ENCODE measurements at regions not wholly inside any gene's neighbourhood (a gene's known extent, or its start where the extent isn't known, plus 50 kb on each side); places are given as distances from the start of the nearest gene placed in this dataset.

DNA sequence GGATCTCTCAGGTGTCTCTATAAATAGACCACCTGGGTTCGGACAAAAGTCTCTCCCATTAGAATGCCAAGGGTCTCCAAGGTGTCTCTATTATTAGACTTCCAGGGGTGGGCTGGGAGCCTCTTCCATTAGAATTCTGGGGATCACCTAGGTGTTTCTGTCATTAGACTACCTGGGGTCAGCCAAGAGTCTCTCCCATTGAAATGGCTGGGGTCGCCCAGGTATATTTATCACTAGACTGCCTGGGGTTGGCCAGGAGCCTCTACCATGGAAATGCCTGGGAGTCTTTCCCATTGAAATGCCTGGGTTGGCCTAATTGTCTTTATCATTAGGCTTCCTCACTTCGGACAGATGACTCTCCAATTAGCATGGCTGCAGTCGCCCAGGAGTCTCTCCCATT lies 1565.5 kb downstream of the UQCRFS1 start:
- Histone ChIP-seq H3K9me3 (no peaks in the 10 kb centered on the region), H3K27ac (no peak overlapping the region), H3K4me1 (no peaks in the 10 kb centered on the region), H3K27me3 (ENCODE audit: insufficient read depth in 3 of 3, low read length in 2 of 3) (no peaks in the 10 kb centered on the region), H3K36me3 (ENCODE audit: insufficient read depth in 1 of 2, low read depth in 1 of 2) (no peaks in the 10 kb centered on the region), H3K4me3 (no peak overlapping the region)
- intact Hi-C loops (cut with DNase I) = no loop called here
- WGBS, 3 donors = 72 to 79% (median 76%) methylated on average over 4 of the region's 4 CpGs
- ATAC-seq (no peak), DNase-seq (no peak)
- TF ChIP-seq, protein P1, sequence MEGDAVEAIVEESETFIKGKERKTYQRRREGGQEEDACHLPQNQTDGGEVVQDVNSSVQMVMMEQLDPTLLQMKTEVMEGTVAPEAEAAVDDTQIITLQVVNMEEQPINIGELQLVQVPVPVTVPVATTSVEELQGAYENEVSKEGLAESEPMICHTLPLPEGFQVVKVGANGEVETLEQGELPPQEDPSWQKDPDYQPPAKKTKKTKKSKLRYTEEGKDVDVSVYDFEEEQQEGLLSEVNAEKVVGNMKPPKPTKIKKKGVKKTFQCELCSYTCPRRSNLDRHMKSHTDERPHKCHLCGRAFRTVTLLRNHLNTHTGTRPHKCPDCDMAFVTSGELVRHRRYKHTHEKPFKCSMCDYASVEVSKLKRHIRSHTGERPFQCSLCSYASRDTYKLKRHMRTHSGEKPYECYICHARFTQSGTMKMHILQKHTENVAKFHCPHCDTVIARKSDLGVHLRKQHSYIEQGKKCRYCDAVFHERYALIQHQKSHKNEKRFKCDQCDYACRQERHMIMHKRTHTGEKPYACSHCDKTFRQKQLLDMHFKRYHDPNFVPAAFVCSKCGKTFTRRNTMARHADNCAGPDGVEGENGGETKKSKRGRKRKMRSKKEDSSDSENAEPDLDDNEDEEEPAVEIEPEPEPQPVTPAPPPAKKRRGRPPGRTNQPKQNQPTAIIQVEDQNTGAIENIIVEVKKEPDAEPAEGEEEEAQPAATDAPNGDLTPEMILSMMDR (IDR thresholded peaks at IDR 0.05) = no peak

DNA sequence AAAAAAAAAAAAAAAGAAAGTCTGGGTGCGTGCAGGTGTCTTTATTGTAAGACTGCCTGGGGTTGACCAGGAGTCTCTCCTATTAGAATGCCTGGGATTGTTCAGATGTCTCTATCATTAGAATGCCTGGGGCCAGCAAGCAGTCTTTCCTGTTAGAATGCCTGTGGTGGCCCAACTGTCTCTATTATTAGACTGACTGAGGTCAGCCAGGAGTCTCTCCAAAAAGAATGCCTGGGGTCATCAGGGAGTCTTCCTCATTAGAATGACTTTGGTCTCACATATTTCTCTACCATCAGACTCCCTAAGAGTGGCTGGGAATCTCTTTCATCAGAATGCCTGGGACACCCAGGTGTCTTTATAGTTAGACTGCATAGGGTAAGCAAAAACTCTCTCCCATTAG lies 1577.5 kb downstream of the UQCRFS1 start:
- WGBS, 3 donors = 86 to 100% (median 91%) methylated on average over 1 of the region's 1 CpG
- Histone ChIP-seq H3K4me1 (no peaks in the 10 kb centered on the region), H3K9me3 (peaks cover 21% of the 10 kb centered on the region), H3K27me3 (ENCODE audit: insufficient read depth in 3 of 3, low read length in 2 of 3) (no peaks in the 10 kb centered on the region), H3K36me3 (ENCODE audit: insufficient read depth in 1 of 2, low read depth in 1 of 2) (no peaks in the 10 kb centered on the region), H3K27ac (no peak overlapping the region), H3K4me3 (no peak overlapping the region)
- DNase-seq (no peak), ATAC-seq (no peak)
- intact Hi-C loops (cut with DNase I) = no loop called here
- TF ChIP-seq, protein P1 (IDR thresholded peaks at IDR 0.05) = no peak

DNA sequence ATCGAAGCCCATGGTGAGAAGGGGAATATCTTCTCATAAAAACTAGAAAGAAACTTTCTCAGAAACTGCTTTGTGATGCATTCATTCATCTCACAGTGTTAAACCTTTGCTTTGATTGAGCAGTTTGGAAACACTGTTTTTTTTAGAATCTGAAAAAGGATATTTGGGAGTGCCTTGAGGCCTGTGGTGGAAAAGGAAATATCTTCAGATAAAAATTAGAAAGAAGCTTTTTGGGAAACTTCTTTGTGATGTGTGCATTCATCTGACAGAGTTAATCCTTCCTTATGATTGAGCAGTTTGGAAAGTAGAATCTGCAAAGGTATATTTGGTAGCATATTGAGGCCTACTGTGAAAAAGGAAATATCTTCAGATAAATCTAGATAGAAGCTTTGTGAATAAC lies 1594.9 kb downstream of the UQCRFS1 start:
- intact Hi-C loops (cut with DNase I) = no loop called here
- H3K4me3 ChIP-seq = no peak overlapping the region
- H3K4me1 ChIP-seq = no peaks in the 10 kb centered on the region
- TF ChIP-seq, protein P1 (IDR thresholded peaks at IDR 0.05) = no peak
- H3K27ac ChIP-seq = no peak overlapping the region
- 51 to 61% (median 61%) methylated on average over 1 of the region's 1 CpG for WGBS, 3 donors
- H3K36me3 ChIP-seq (ENCODE audit: insufficient read depth in 1 of 2, low read depth in 1 of 2) = no peaks in the 10 kb centered on the region
- H3K27me3 ChIP-seq (ENCODE audit: insufficient read depth in 3 of 3, low read length in 2 of 3) = no peaks in the 10 kb centered on the region
- DNase-seq (no peak), ATAC-seq (no peak)
- H3K9me3 ChIP-seq = peaks cover 89% of the 10 kb centered on the region

DNA sequence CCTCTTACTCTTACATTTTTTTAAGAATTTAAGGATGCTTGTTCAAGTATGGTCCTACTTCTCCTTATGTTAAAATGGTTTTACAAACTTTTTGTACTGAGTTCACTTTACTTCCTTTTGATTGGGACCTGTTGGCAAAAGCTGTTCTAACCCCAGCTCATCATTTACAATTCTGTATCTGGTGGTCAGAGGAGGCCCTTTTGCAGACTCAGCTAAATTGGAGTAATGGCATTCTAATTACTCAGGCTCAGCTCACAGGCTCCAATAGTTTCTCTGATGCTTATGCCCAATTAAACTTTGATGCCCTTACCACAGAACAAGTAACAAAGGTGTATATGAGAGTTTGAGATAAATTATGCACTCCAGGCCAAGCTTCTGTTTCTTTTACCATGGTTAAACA lies 1632.0 kb downstream of the UQCRFS1 start:
- TF ChIP-seq, protein P1 (IDR thresholded peaks at IDR 0.05) = no peak

More for the DNA sequence above, 1632.0 kb downstream of the UQCRFS1 start:
- Histone ChIP-seq H3K27ac (no peak overlapping the region), H3K4me1 (no peaks in the 10 kb centered on the region), H3K9me3 (peaks cover 32% of the 10 kb centered on the region), H3K27me3 (ENCODE audit: insufficient read depth in 3 of 3, low read length in 2 of 3) (no peaks in the 10 kb centered on the region), H3K4me3 (no peak overlapping the region), H3K36me3 (ENCODE audit: insufficient read depth in 1 of 2, low read depth in 1 of 2) (no peaks in the 10 kb centered on the region)
- ATAC-seq = no peak
- no peak for DNase-seq
- intact Hi-C loops (cut with DNase I) = no loop called here

All from psoas muscle (tissue), 7 donors.